Glomerular endothelial cell (primary cell): ENCODE measurements at regions not wholly inside any gene's neighbourhood (a gene's known extent, or its start where the extent isn't known, plus 50 kb on each side); places are given as distances from the start of the nearest gene placed in this dataset.

ENCODE experiments used
- DNase-seq: peaks from one replicate; pipeline ENCODE4 v3.0.0-alpha.2; 2011; ENCODE audit warnings: low read depth, low spot score; ENCODE audit errors: extremely low read depth

DNA sequence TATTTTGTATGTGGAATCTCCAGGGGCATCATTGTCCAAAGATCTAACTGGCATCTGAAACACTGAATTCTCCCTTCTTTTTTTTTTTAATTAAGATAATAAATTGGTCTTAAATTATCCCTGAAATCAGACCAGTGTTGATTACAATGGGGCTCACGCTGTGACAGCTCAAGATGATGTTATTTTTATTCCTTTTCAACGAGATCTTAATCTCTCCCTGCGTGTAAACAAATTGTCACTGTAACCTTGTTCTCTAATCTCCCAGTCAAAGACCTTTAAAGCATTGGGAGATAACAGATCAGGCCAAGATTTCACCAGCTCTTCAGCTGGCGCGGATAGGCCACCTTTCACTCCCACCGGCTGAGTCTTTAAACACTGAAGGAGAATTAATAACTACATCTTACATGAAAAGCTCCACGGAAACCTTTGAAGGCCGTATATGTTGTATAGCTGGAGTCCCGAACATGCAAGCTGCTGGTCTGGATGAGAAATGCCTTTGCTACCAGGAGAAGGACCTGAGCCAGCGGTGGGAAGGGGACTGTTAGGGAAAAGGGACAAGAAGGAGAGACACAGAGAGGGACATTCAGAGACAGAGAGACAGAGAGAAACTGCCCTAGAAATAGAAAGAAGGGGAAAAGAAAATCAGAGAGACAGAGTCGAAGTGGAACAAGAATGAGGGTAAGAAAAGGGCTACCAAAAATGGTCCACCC, 418.8 kb upstream of the NR2F2 start:
- no peak for DNase-seq

DNA sequence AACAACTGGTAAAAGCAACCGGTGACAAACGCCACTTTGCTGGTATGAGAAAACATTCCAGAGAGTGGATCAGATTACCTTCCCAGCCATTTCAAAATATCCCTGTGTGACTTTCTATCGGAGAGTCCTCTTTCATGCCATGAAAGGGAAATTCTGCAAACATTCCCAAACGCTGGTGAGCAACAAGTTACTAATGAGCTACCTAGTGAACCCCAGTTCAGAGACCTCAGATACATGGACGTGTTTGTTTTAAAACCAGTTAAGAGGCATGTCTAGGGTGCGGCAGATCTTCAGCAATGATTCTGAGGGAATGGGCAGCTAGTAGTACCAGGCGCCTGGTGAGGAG, 418.2 kb upstream of the NR2F2 start:
- no peak for DNase-seq

DNA sequence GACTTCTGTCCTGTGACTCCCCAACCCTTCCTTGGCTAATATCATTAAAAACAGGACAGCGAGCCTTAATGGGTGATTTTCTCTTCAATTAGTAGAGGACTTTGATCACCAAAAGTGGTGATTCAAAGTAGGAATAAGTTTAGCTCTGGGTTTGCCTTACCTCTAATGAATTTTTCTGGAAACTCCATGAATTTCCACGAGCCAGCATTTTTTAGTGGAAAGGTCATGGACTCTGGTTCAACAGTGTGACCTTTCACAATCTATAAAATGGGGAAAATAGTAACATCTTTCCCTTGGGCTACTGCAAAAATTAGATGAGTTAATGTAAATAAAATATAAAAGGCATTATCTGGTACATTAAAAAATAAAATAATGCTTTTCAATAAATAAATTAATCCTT, 417.8 kb upstream of the NR2F2 start:
- no peak for DNase-seq

DNA sequence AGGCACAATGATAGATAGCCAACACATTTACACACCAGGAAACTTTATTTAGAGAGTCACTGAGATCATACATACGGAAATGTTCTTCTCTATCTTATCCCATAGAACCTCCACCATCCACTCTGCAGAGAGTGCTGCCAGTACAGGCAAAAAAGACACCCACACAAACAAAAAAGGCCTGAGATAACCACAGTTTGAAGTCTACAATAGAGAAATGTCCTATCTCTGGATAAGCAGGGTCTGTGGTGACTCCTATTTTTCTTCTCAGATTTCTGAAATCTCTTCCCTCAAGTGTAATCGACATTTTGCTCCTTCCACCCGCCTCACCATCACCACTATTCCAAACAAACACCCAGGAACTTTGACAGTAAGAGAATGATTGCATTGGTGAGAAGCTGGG, 413.9 kb upstream of the NR2F2 start:
- no peak for DNase-seq

DNA sequence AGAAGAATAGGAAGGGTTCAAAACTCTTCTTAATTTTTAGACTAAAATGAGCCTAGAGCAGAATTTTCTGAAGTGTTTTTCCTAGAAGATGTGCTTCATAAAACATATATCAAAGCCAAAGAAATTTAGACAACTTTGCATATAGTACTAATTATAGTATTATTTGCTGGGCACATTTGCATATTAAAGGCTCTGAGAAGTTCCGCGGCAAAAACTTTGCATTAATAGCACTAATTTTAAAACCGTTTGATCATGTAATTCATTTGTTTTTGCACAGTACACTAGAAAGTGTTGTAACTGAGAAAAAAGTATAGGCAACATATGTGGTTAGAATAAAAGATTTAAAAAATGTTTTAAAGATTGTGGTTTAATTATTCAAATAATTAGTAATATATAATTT, 412.0 kb upstream of the NR2F2 start:
- no peak for DNase-seq

DNA sequence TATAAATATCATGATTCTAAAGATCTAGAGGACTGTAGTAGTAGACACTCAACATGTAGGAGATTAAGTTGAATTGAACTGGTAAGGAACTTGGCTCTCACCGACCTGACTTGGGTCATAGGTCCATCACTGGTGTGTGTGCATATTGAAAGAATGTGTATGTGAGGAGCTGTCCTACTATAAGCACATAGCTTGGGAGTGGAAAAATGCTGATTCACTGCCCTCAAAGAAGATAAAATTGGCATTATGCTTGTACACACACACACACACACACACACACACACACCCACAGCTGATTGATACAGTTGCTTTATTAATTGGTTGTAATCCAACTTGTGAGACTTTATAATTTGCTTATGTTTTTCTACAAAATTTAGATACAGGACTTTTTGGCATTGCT, 411.0 kb upstream of the NR2F2 start:
- DNase-seq: no peak

DNA sequence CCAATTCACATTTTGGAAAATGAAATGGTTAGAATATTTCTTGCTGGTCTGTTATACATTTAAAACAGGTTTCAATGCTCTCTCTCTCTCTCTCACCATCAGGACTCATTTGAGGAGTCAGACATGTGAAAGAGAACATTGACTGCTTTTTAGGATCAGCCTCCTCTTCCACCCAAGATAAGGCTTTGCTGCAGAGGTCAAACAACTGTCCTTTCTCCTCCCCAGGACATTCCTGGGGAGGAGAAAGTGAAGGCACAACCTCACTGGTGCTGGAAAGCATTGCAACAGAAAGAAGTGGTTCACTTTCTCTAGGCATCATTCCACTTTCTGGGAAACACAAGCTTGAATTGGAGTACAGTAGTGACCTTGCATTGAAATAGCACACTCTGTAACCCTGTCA, 409.1 kb upstream of the NR2F2 start:
- DNase-seq: no peak

DNA sequence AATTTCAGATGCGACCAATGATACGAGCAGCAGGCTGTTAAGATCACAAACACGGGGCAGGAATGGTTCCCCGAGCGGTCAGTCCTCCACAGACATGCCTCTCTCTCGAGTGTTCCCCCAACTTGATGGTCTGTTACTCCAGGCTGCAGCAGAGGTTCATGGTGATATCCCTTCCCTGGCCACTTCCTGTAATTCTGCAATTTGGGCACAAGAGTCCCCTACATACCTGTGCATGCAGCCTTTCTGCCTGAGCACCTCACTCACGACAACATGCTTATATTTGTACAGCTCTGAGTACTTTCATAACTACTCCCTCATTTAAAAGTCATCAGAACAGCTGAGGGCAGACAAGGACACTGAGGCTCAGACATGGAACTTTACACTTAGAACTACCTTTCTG, 408.1 kb upstream of the NR2F2 start:
- no peak for DNase-seq

DNA sequence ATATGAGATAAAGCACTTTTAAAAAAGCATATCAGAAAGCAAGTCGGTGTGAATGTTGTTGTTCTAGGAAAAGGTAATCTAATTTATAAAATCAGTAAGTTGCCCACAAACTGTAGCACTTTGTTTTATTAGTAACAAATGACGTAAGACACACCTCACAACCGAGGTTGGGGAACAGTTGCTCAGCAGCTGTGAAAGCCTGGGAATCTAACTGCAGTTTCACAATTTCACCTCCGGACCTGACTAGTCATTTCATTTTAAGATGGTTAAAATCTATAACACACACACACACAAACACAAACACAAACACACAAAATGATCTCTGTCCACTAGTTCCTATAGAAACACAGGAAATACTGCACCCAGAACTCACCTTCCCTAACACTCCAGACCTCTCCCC, 406.7 kb upstream of the NR2F2 start:
- DNase-seq: no peak

DNA sequence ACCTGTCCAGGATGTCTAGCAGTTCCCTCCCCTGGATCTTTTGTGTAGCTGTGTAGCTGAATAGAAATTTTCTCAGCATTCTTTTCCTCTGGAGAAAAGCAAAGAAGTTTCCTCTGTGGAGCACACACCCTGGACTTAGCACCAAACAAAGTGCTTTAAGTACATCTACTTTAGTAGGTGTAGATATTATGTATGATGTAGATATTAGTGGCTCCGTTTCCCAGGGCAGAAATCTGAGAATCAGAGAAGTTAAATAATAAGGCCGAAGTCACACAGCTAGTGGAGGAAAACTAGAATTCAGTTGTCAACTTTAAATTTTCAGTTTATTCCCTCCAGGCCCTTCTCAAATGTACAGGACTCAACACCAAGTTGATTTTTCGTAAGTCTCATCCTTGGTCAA, 401.7 kb upstream of the NR2F2 start:
- no peak for DNase-seq

DNA sequence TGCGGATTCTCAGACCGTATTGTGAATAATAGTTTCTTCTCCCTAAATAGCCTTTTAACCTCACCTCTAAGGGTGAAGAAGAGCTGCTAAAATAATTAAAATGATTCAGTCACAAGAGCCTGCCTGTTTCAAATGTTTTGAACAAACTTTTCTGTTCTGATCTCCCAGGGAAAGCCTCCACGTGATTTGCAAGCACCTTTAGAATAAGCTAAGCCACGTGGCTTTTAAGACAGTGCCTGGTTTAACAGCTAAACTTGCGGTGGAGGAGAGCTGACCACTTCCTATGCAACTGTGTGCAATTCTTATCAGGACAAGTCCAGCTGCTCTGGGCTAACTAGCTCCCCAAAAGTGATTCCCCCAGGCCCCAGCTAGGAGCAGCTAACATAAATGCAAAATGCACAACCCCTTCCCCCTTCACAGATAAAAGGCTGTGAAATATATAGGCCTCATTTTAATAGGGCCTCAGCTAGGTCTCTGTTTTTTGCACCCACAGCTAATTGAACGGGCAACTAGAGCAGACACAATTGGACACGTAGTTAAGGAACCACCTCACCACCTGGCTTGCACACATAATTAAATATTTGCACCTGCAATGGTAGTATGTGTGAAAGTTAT, 401.2 kb upstream of the NR2F2 start:
- no peak for DNase-seq

DNA sequence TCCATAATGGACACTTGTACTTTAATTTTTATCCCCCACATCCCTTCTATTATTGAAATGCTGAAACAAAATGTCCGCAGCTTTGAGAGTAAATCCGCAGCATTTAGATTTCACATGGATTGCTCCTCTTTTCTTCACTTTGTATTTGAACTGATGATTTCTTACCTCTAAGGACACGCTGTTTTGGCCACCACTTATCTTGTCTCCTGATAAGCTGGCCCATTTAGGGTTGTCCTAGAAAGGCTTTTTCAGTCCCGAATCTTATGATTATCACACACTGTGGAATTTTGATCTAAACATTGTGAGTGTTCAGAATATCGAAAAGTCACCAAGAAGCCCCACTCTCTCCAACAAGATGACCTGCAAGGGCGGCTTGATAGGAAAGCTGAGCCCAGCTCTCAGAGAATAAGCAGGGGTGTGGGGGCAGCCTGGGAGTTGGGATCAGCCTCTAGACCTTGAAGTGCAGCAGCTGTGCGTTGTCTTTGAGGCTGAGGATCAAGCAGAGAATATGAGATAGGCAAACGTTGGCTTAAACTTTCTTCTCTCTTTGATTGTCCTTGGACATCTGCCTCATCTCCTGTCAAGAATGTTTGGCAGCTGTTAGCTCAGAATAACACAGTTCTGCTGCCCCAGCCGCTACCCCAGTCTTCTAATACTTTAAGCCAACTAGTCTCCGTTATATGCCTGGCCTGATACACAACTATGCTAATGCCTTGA, 399.7 kb upstream of the NR2F2 start:
- DNase-seq: no peak

DNA sequence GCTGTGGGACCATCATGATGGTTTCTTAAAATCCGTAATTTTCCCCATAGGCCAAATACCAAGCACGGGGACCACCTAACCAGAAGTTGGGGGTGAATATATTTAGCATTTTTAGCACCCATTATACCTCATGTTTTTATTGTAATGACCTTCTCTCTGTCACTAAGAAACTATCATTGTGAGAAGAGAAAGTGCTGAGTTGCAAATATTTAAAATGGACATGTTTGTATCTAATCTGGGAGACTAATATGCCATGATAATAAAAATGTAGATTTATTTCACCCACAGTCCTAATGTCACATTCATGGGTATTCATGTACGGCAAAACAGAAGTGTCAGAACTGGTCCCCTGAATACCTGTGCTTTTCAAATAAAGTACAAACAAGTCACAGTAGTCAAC, 398.9 kb upstream of the NR2F2 start:
- DNase-seq: no peak

DNA sequence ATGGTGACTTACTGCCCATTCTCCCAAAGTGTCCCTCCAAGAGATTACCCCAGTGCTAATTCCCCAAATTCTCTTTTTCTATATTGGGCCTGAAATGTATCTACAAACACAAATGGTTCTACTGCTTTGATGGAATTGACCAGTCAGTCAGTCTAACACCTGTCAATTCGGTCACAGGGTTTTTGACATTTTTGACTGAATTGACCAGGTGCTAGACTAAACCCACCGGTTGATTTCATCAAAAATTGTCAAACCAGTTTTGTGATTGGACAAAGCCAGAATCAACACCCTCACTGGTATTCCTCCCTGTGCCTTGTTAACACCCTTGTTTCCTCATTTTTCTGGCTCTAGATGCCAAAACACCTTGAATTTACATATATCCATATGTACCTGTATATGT, 398.4 kb upstream of the NR2F2 start:
- DNase-seq: no peak

DNA sequence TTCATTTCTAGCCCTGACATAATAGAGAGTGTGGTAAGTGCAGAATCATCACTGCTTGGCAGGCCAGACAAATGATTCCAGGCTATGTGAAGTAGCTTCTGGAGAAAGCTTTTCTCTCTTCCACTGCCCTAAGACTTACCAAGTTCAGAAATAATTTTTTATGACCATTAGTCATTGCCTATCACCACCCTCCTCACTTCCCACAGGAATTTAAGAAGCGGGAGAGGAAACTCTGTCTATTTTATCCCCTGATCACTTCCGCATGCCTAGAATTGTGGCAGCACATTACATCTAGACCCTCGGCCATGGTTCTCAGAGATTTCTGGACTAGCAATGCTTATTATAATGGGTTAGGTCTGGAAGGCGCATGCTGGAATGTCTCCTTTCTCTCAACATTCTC, 397.8 kb upstream of the NR2F2 start:
- DNase-seq: no peak

DNA sequence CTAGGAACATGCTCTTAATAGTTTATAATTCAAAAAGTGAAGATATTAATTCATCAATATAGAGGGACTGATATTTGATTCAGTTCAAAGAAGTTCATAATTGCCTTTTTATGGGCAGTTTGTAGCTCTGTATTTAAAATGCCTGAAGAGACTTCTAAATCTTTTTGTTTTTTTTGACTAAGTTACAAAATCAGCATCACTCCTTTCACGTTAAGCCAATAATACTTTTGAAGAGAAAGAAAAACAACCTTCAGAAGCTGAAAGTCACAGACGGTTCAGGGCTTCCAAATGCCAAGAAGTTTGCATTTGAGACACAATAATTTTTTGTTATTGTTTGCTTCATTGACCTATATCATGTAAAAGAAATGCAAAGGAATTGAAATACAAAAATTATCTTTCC, 394.6 kb upstream of the NR2F2 start:
- no peak for DNase-seq

DNA sequence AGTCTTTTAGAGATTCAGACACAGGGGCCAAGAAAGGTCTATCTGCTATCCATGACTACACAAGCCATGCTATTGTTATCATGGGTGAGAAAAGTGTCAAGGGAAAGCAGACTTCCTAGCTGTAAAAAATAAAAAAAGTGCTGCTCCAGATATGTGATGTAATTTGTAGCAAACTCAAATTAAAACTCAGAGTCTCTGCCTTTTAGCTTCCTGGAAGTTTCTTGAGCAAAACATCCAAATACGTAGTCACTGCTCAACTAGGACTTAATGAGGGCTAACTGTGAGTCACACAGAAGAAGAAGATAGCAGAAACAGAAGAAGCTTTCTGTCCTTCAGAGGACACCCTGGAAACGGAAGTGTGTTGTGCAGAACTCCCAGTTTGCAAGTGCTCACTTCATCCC, 393.4 kb upstream of the NR2F2 start:
- DNase-seq: no peak

DNA sequence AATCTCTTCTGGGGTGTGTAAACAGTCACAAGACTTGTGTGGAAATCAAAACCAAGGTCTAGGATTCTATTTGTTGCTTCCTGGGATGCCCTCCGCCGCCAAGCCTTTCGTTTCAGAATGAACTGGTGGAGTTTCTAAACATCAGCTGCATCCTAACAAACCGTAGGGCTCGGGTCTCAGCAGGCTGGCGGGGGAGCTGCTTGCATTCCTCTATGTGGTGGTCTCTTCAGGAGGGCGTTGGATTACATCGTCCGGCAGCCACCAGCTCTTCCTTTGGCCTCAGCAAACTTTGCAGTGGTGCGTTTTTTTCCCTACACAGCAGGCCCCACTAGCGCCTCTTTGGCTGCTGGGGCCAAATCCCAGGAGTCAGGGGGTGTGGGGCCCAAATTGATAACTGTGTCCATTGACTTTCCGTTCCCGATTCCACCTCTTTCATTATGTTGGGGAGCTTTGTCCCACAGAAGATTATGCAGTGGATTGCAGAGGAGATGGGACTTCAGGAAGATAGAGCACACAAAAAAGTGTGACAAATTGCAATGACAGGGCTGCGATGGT, 390.0 kb upstream of the NR2F2 start:
- DNase-seq: no peak

DNA sequence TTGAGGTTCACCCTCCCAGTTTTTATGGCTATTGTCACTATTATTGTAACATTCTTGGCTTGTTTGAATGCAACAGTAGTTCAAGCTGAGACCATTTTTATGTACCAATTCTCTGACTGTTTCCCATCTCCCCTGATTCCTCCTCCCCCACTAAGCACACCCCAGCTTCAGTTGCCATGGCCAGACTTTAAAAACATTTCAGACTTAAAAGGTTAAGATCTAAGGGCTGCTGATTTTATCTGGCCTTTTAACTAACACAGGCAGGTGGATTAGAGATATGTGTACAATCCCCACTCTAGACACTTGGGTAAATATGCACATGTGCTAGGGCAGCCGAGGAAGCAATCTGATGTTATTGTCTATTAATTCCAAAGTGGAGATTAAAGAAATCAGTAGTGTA, 386.3 kb upstream of the NR2F2 start:
- DNase-seq: no peak

DNA sequence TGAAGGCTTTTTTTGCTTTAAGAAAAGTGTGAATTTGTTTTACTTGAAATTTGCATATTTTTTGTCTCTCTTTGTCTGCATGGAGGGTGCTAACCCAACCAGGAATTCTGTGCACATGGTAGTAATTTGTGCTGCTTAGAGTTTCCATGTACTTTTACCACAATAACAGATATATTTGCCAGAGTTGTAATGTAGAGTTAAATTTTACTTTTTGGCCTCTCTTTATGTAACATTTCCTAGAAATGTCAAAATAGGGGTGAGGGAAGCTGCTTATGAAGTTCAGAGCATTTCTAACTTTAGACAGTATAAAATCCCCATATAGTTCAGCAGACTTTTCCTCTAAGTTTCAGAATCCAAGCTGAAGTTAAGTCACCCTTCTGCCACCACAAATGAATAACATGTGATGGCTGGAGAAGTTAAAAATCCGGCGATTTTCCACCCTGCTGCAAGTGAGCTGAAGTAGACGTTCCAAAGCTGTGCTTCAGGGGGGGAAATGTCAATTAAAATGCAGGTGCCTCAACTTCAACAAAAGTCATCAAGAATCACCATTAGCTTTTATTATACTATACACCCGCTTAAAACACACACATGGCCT, 385.7 kb upstream of the NR2F2 start:
- DNase-seq: no peak

DNA sequence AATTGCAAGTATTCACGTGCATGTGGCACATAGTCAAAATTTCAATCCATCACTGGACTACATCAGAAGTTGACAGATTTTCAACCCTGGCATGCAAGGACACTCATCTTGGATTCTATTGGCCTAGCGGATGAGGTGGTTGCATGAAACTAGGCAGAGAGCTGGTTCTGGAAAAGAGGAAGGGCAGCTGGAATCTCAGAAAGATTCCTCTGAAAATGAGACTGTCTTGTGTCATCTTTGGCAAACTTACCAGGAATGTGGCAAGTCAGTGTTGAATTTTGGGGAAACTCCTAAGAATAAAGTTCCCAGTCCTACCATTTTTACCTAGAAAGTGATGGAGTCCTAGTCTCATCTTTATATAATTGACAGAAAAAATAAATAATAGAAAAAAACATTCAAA, 384.3 kb upstream of the NR2F2 start:
- DNase-seq: no peak

DNA sequence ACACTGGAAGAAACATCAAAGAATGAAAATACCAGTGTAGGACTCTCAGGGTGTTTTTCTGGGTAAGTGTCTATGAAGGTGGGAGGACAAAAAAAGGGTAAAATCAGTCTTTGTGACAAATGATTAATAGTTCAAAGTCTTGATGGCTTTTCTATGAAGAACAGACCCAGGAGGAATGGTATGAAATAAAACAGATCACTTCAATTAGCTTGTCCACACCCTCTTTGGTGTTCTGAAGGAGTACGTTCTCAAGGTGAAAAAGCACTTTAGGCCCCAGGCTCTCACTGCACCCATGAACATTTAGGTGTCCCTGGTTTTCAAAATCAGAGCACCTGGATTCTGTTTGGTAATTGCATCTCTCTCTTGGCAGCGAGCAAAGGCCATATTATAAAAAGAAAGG, 383.6 kb upstream of the NR2F2 start:
- no peak for DNase-seq
